ENCODE measurements at regions not wholly inside any gene's neighbourhood (a gene's known extent, or its start where the extent isn't known, plus 50 kb on each side); places are given as distances from the start of the nearest gene placed in this dataset.
"Not testable (repeated sequence)": the region's sequence is repeated elsewhere in the genome, so short reads cannot be mapped to it uniquely, and the experiment has no call there.

DNA sequence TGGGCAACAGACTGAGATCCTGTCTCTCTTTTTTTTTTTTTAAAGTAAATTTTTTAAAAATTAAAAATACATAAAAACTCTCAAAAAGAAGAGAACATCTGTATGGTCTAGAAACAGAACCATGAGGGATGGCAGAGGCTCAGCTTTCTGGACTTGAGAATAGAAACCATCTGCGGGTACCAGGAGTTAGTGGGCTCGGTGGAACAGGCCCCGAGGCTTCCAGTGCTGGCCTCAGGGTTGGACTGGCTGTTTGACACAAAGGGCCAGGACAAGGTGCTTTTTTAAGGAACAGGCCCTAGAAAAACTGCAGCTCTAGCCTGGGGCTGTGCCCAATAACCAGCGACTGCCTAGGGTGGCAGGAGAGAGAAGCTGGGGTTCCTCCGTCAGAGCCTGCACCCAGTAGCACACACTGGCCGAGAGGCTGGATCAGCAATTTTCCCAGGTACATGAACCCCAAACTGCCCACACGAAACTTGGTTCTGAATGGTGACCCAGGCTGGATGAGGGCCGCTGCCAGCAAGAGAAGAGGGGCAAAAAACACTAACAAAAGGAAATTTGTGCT lies 131.0 kb upstream of the OLIG3 start:
- DNase-seq = no peak

DNA sequence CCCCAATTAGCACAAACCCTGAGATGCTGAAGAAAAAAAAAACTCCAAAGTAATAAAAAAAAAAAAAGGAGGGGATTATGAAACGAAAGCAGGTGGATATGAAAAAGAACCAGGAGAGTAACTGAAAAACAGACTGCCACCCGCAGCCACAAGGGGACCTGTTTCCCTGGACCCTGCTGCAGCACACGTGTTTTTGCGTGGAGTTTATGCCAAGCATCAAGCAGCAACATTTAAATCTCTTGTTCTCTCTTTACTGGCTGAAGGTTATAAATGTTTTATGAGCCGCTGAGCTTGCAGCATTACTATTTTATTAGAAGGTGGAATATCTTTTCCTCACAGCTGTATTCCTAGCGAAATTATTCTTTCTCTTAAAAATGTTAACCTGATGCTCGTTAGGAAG lies 131.6 kb upstream of the OLIG3 start:
- DNase-seq = no peak

DNA sequence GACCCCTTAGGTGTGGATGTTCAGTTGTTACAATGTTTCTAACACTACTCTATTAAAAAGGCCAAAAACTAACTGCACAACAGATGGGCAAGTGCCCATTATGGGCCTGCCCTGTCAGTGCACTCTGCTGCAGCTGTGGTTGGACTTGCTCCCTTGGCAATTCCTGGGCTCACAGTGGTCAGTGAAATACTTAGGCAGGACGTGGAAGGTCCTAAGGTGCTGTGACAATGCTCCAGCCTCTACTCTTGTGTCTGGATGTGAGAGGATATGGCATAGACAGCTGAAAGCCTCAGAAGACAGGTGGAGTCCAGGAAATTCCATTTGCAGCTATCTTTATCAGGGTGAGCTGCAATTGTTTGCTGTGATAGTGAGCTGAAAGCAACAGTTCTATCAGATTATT lies 136.5 kb upstream of the OLIG3 start:
- no peak for DNase-seq

DNA sequence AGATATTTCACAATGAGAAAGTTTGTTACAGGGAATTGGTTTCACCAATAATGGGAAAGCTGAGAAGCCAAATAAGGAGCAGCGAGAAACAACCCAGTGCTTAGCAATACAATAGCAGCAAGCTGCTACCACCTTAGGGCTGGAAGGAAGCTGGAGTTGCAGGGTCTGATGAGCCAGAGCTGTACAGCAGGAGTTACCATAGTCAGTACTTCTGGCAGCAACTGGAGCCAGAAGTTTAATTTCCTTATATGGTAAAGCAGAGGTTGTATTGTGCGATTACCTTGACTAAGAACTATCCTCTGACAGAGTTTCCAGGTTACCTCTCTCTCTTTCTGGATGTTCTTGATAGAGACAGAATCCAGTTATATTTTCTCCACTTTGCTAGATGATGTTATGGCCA lies 137.1 kb upstream of the OLIG3 start:
- no peak for DNase-seq

DNA sequence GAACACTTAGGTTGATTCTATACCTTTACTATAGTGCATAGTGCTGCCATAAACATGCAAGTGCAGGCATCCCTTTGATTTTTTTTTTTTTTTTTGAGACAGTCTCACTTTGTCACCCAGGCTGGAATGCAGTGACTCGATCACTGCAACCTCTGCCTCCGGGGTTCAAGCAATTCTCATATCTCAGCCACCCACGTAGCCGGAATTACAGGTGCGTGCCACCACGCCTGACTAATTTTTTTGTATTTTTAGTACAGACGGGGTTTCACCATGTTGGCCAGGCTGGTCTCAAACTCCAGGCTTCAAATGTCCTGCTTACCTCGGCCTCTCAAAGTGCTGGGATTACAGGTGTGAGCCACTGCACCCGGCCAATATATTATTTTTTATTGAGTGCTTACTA lies 140.0 kb upstream of the OLIG3 start:
- not testable (repeated sequence) for DNase-seq

DNA sequence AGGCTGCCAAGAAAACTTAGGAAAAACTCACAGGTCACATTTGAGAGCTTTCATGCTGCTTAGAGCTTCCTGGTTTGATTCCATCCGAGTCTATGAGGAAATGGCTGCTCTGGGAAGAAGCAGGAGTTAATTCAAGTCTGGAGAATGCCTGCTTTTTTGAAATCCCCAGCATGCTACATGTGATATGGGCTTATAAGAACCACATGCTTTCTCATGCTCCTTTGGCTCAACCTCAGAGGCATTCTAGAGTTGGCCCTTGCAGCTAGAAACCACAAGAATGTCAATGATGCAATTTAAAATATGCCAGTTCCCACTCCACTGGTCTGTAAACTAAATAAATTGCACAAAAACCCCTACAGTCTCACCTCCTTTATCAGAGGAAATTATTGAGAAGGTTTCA lies 142.9 kb upstream of the OLIG3 start:
- DNase-seq = no peak

DNA sequence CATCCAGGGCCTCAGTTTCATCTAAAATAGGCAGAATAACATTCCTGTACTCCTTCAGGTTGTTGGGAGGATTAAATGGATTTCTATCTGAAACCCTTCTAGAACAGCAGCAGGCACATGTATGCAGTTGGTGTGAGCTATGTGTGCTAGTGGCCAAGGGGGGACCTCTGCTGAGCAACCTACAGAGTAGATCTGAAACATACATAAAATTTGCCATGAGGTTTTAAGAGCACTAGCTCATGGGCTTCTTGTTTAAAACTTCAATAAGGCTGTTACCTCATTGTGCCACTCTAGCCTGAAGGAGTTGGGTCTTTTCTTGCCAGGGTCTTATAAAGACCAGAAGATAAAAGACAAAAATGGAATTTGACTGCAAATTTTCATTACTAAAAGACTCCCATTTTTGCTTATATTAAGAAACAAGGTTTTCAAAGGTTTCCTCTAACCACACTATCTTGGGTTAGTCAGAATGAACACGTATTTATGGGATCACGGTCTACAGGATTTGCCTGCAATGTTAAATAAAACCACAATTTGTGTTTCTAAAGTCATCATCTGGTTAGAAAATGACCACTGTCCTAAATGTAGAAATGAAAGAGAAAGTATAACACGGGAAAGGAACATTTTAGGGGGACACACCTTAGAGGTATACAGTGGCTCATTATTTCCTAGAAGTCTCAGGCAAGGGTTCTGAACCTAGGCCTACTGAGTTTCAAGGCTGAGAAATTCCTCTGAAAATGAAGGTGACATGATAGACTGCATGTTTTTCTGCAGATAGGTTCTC lies 144.9 kb upstream of the OLIG3 start:
- no peak for DNase-seq

DNA sequence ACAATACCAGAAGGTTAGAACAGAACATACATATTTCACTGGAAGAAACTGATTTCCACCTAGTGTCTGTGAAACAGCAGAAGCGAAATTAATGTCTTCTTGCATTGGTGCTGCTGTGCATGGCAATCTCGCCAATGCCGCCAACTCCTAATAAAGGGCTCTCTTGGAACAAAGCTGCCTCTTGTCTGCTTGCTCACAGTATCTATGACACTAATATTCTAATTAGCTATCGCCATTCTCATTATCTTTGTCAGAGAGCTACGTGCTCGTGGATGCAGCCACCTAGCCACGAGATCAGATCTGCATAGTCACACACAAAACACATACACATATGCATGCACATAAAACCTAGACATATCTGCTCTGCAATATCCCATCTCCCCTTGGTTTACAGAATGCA lies 145.9 kb upstream of the OLIG3 start:
- DNase-seq = no peak

DNA sequence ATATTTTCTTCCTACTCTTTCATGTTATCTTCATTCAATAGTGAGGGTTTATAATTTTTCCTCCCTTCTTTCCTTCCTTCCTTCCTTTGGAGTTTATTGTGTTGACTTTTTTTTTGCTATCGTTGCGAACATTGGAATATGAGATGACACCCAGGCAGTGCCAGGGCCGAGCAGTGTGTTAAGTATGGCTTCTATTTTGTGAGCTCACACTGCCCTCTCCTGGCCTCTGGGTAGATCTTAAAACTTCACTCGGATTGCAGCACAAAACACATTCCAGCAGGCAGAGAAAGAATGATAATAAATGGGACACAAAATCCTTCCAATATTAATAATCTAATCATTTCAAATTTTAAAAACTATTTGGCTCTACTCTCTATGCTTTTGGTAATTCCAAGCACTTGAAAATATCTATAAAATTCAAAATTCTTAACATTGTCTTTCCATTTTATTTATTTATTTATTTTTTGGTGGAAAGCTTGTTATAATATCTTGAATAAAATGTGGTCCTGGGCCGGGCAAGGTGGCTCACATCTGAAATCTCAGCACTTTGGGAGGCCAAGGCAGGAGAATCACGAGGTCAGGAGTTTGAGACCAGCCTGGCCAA lies 147.4 kb upstream of the OLIG3 start:
- DNase-seq = peak; percentile 50 to 71

DNA sequence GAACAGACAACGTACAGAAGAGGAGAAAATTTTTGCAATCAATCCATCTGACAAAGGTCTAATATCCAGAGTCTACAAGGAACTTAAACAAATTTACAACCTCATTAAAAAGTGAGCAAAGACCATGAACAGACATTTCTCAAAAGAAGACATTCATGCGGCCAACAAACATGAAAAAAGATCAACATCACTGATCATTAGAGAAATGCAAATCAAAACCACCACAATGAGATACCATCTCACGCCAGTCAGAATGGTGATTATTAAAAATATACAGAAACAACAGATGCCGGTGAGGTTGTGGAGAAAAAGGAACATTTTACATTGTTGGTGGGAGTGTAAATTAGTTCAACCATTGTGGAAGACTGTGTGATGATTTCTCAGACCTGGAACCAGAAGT lies 149.0 kb upstream of the OLIG3 start:
- DNase-seq = not testable (repeated sequence)

DNA sequence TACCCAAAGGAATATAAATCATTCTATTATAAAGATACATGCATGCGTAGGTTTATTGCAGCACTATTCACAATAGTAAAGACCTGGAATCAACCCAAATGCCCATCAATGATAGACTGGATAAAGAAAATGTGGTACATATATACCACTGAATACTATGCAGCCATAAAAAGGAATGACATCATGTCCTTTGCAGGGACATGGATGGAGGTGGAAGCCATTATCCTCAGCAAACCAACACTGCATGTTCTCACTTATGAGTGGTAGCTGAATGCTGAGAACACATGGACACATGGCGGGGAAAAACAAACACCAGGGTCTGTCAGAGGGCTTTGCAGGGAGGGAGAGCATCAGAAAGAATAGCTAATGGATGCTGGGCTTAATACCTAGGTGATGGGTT lies 149.4 kb upstream of the OLIG3 start:
- DNase-seq = not testable (repeated sequence)

DNA sequence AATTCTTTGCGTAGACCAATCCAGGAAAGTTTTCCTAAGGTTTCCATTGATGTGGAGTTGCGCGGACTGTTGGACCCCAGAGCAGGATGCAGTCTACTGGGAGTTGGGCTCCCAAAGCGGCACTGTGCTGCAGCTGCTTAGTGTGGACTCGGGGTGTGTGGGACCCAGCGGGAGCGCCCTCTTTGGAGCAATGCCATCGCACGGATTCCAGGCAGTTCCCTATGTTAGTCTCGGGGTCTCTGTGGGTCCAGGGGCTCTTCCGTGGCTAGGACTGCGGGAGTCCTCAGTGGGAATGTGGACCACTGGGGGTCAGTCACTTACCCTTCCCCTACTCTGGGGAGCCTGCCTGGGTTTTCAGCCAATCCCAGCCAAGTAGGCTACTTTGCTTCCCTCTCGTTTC lies 151.7 kb upstream of the OLIG3 start:
- no peak for DNase-seq

DNA sequence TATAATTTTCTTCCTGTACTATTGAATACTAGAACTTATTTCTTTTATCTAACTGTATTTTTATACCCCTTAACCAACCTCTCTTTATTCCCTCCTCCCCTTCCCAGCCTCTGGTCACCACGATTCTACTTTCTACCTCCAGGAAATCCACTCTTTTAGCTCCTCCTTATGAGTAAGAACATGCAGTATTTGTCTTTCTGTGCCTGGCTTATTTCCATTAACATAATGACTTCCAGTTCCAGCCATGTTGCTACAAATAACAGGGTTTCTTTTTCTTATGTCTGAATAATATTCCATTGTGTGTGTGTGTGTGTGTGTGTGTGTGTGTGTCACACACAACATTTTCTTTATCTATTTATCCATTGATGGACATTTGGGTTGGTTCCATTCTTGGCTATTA lies 152.3 kb upstream of the OLIG3 start:
- no peak for DNase-seq

DNA sequence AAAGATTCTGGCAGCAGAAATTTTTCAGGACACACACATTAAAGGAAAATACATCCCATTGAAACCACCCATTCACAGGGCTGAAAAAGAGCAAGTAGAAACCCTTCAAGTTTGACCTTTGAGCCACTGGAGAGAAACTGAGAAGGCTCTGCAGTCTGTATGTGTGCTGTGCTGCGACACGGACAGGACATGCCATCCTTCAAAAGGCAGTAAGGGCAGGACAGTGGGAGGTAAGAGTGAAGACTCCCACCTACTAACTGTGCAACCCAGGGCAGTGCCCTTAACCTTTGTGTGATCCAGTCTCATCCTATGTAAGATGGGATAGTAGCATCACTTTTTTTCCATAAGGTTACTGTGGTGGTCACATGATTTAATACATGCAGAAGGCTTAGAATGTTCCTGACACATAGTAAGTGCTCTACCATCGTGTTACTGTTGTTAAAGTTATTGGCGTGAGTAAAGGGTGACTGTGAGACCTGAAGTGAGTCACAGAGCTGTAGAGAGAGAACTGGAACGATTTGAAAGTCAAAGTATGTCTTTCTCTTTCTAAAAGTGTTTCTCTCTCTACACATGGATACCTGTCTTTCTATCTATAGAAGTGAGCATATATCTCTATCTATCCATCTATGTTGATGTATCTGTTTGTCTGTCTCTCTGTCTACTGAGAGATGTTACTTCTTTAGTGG lies 153.7 kb upstream of the OLIG3 start:
- no peak for DNase-seq

DNA sequence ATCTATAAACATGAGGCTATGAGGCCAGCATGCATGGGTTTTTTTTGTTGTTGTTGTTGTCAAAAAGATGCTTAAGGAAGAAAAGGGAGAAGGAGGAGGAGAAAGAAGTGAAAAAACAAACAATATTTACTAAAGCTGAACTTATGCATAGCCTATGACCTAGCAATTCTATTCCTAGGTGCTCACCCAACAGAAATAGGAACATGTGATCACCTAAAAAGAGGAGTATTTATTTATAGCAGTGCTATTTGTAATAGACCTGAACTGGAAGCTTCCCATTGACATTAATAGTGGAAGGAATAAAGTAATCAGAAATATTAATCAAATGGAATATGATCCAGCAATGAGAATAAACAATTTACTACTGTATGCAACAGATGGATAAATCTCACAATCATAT lies 156.5 kb upstream of the OLIG3 start:
- DNase-seq = no peak

DNA sequence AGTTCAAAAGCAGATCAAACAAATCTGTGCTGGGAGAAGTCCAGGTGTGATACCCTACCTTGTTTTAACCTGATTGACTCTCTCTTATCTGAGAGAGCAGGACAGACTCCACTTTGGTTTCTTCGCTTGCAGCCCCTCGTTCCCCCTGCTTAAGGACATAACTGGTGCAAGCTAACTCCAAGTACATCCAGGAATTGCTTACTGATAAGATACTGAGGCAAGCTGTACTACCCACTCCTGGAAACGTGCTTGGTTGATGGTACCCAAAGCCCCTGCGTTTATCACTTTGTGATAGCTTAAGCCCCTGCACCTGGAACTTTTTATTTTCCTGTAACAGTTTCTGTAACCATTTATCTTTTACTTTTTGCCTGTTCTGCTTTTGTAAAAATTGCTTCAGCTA lies 157.0 kb upstream of the OLIG3 start:
- no peak for DNase-seq

DNA sequence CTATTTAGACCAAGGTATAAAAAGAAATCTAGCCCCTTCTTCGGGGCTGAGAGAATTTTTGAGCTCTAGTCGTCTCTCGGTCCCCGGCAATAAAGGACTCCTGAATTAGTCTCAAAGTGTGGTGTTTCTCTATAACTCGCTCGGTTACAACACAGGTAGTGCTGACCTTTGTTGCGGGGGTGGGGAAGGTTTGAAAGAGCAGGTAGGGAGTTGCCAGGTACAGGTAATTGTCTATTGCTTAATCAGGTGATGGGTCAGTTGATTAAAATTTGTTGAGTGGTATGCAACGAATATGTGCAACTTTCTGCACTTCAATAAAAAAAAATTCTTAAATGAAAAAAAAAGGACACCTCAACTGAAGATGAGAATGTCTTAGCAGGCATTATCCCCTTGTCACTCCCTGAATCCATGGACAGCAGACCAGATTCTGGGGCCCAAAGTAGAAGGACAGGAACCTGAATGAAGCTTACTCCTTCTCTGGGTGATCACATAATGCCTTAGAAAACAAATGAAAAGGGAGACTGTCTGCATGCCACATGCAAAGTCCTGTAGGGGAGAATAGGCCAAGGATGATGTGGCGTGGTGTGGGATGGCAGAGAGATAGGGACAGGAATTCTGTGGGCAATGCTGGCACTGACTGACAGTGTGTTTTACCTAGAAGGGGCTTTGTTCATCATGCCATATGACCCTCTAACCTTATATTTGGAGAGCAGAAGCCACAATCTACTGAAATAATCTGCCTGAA lies 157.6 kb upstream of the OLIG3 start:
- DNase-seq = no peak

DNA sequence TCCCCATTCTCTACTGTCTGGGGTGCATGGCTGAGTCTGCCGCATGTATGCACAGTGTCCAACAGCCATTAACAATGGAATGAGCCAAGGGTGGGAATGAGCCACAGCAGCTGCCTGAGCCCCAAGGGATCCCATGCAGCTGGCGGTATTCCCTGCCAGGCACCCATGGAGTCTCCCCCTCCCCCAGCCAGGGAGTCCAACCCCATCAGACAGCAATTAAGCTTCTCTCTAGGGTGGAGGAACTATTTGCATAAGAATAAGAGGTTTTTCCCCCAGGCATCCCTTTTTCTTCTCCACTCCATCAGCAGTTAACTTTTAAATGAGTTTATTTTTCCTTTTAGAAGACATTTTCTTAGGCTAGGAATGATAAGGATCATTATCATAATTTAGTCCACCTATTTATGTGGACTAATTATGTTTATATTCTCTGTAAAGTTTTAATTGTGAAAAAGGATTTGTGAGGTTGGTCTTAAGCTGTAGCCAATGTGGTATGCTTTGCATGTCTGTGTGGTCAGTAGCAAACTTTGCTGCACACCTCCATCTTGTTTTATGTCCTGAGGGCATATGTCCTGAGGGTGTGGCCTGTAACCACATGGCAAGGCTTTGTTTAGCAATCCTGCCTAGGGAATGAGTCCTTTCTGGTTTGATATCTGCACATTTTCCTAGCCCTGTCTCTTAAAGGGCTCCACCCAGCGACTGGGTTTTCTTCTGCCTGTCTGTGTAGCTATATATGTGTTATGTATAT lies 158.9 kb upstream of the OLIG3 start:
- no peak for DNase-seq

DNA sequence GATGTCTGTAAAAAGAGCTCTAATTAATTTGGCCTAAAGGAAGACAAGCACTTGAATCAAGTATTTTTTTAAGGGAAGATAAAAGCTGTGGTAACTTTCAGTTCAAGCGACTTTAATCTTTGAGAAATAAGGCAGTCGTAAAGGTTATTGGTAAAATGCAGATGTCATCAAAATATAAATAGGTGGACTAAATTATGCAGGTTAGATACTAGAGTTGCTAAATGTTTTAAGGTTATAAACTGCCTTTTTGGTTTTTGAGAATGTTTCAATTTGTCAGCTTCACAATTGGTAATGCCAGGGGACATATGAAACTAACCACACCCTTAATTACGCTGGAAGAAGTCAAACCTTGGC lies 159.5 kb upstream of the OLIG3 start:
- no peak for DNase-seq

DNA sequence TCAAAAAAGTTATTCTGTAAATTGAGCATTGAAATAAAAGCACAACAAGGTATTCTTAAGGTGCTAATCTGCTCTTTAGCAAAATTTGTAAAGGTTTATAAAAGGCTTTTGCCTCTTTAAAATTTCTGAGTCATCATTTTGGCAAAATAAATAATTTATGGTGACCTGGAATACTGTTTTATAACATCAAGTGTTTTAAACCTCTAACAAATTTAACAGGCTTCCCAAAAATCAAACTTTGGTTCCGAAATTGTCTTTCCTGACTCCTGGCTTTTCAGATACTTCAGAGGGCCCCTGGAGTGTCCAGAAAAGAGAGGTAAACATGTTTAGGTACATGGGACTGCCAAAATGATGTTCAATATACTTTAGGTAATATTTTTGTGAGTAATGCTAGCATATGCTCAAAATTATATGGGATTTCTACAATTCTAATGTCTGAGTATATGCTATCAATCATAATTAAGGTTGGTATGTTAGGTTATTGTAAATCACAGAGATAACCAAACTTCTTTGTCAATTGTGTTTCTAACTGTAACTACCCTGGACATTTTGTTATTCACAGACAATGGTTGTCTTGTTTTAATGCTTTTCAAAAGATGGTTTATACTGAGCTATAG lies 160.3 kb upstream of the OLIG3 start:
- no peak for DNase-seq

DNA sequence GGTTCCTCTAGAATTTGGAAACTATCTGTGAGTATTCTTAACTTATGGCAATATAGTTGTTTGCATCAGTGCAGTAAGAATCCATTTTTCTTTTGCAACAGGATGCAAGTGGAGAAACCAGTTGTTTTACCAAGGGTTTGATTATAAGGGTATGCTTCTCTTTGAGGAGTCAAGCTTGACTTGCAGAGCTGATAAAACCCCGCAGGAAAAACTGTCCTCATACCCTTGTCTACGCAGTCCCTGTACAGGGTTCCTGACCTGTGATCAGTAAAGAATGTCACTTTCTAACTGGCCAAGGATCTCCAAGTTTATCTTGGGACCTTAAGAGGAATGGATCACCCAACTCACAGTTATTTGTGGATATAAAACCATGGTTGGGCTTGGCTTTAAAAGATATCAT lies 161.1 kb upstream of the OLIG3 start:
- no peak for DNase-seq

DNA sequence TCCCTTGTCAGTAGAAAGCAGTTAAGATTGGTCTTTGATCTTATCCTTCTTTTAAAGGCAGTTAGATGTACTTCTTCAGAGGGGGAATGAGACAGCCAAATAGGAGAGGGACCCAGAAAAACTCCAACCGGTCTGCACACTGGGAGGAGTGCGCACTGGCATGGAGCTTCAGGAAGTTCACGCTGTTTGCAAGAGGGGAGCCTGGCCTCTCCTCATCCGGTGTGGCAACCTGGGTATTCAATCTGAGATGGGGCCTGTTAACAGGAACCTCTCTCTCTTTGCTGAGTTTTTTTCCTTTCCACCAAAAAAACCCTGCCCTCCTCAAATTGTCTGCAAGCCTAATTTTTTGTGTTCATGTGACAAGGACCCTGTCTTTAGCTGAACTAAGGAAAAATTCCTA lies 162.5 kb upstream of the OLIG3 start:
- no peak for DNase-seq

All from NCI-H2081 (cell line).